GM12878 (cell line): ENCODE measurements at regions not wholly inside any gene's neighbourhood (a gene's known extent, or its start where the extent isn't known, plus 50 kb on each side); places are given as distances from the start of the nearest gene placed in this dataset.

Experiments used
- ATAC-seq: fragments of 200-7000 bp; cut with Tn5 transposase; 3 replicates; pipeline ENCODE4 v1.9.1; 2020; ENCODE audit warnings: mild to moderate bottlenecking, moderate library complexity
- BruUV-seq: library from RNA; stranded (reverse); fragments of 400-500 nt; replicated peaks from 2 replicates; lab custom pipeline; 2021; lab: Mats Ljungman, UMichigan
- CTCF ChIA-PET: fragments of 300-600 bp; sonication (Branson Sonifier 250); formaldehyde crosslinking; extraction: SDS; loops from one replicate; lab custom pipeline; 2021; ENCODE audit warnings: inconsistent platforms; lab: Yijun Ruan, JAX
- POLR2A ChIA-PET: fragments of 350-600 bp; formaldehyde crosslinking; extraction: SDS; loops from one replicate; lab custom pipeline; 2021; ENCODE audit warnings: inconsistent platforms; lab: Charles Lee
- RAD21 ChIA-PET: fragments of 300-600 bp; sonication (Branson Sonifier 250); formaldehyde crosslinking; loops from one replicate; lab custom pipeline; 2023; ENCODE audit warnings: antibody characterized with exemption; ENCODE audit not compliant: unreplicated experiment; lab: Charles Lee
- SMC1A ChIA-PET: fragments of 300-600 bp; sonication (Branson Sonifier 250); formaldehyde crosslinking; loops from one replicate; lab custom pipeline; 2023; ENCODE audit not compliant: unreplicated experiment, uncharacterized antibody; lab: Charles Lee
- DNase-seq: peaks from one replicate; pipeline ENCODE4 v3.0.0-alpha.2; 2011; ENCODE audit warnings: low read depth, low spot score
- FAIRE-seq: peaks from 3 replicates; lab custom pipeline; 2011; peaks lifted over from hg19 to GRCh38; lab: Jason Lieb, UNC
- H2AFZ ChIP-seq: 2 replicates; pipeline ENCODE4 v1.6.0; 2011; ENCODE audit warnings: low read depth, low read length, control low read depth; ENCODE audit not compliant: control insufficient read depth
- H3K27ac ChIP-seq: 2 replicates; pipeline ENCODE4 v1.5.1; 2011; ENCODE audit warnings: control low read depth; ENCODE audit not compliant: control insufficient read depth, insufficient read depth
- H3K27me3 ChIP-seq, 2 experiments: replicated peaks in 1 of 2; 2 replicates each; pipeline versions ENCODE4 v1.6.0 to v1.6.1; 2011; ENCODE audit warnings: low read length in 1 of 2; ENCODE audit not compliant: control insufficient read depth in 2 of 2, insufficient read depth in 2 of 2
- H3K36me3 ChIP-seq, 2 experiments: 2 replicates each; pipeline ENCODE4 v1.5.1; 2011; ENCODE audit warnings: low read length in 1 of 2; ENCODE audit not compliant: control insufficient read depth in 2 of 2, insufficient read depth in 2 of 2
- H3K4me1 ChIP-seq: 2 replicates; pipeline ENCODE4 v1.6.1; 2011; ENCODE audit warnings: mild to moderate bottlenecking, low read length, moderate library complexity, mixed read lengths; ENCODE audit not compliant: control insufficient read depth, insufficient read depth
- H3K4me2 ChIP-seq: 2 replicates; pipeline ENCODE4 v1.6.0; 2011; ENCODE audit warnings: control low read depth; ENCODE audit not compliant: control insufficient read depth, insufficient read depth
- H3K4me3 ChIP-seq: fragments of 200-600 bp; sonication (generic); 2 replicates; pipeline ENCODE4 v1.5.1; 2016
- H3K79me2 ChIP-seq: 2 replicates; pipeline ENCODE4 v1.6.0; 2011; ENCODE audit warnings: low read length; ENCODE audit not compliant: control insufficient read depth, insufficient read depth
- H3K9ac ChIP-seq: 2 replicates; pipeline ENCODE4 v1.8.0; 2011; ENCODE audit warnings: low read length, control low read depth, mixed read lengths; ENCODE audit not compliant: control insufficient read depth, insufficient read depth
- H3K9me3 ChIP-seq: replicated peaks from 3 replicates; pipeline ENCODE4 v1.5.1; 2011; ENCODE audit warnings: mild to moderate bottlenecking, low read length; ENCODE audit not compliant: control insufficient read depth, insufficient read depth
- H4K20me1 ChIP-seq: 2 replicates; pipeline ENCODE4 v1.6.0; 2011; ENCODE audit not compliant: control insufficient read depth, insufficient read depth
- CHD1 ChIP-seq: IDR thresholded peaks from 2 replicates; pipeline ENCODE4 v1.6.1; 2012; ENCODE audit warnings: low read depth, low read length, improper control_type of control experiment
- CREM ChIP-seq: IDR thresholded peaks from 2 replicates; pipeline ENCODE4 v1.6.1; 2014; ENCODE audit warnings: antibody characterized with exemption, low read depth
- GABPA ChIP-seq: IDR thresholded peaks from 2 replicates; pipeline ENCODE4 v1.6.1; 2014; ENCODE audit warnings: antibody characterized with exemption, low read depth, mild to moderate bottlenecking, inconsistent platforms
- HDAC2 ChIP-seq: fragments of 200-600 bp; sonication (generic); IDR thresholded peaks from 2 replicates; pipeline ENCODE4 v1.6.1; 2017
- WGBS: methylation state at CpG from one replicate; pipeline ENCODE4 v1.1.6; 2016; ENCODE audit warnings: low lambda C conversion rate; ENCODE audit not compliant: insufficient replicate concordance, insufficient coverage; ENCODE audit errors: missing lambda C conversion rate; 5-methylcytosine and 5-hydroxymethylcytosine counted together
- in situ Hi-C: fragments of 300-500 bp; cut with MboI; formaldehyde crosslinking; loops from 9 replicates; pipeline ENCODE4 v1.14.3; 2018; ENCODE audit warnings: mixed read lengths
- intact Hi-C: fragments of 100-400 bp; cut with micrococcal nuclease; formaldehyde crosslinking; loops from one replicate; pipeline ENCODE4 v1.14.2; 2022; ENCODE audit not compliant: unreplicated experiment
- TF ChIP-seq, protein P1 (sequence below): fragments of 450-650 bp; IDR thresholded peaks from 2 replicates; pipeline ENCODE4 v1.6.1; 2016; ENCODE audit warnings: mild to moderate bottlenecking, moderate library complexity, borderline replicate concordance
- TF ChIP-seq, protein P2 (sequence below): fragments of 150-350 bp; IDR thresholded peaks from 2 replicates; pipeline ENCODE4 v1.6.1; 2016; ENCODE audit warnings: low read depth, low read length
- TF ChIP-seq, protein P3 (sequence below): fragments of 450-650 bp; IDR thresholded peaks from 2 replicates; pipeline ENCODE4 v1.6.1; 2017; ENCODE audit warnings: antibody characterized with exemption, mild to moderate bottlenecking, moderate library complexity

DNA sequence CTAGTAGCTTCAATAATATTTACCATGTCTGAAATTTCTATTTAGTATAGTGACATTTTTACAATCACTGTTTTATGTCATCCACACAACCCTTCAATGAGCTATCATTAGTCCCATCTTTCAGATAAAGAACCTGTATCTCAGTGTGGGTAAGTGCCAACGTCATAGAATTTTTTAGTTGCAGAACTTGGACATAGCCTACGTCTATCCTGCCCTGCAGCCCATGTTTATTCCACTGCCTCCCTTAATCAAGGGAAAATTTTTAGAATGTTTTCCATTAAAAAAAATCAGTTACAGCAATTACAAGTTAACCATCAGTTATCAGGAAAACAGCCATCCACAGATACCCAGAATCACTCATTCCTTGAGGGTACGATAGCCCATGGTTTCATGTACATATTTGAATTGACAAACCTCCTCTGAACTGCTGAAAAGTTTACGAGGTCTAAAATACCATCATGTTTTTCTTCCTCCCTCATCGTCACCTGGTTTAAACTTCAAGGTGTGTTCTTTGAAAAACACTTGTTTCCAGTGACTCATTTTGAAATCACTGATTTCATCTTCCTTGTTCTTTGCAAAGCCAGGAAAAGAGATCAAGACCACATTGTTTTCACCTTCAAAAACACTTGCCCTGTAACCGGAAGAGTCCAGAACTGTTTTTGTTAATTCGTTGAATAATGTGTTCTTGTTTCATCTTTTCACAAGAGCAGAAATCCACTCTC, 100.9 kb downstream of the FAM76B start (continued):
- TF ChIP-seq GABPA (0 out of 2 replicates have a peak, but pooled peaks have one; percentile 14), CREM (0 out of 2 replicates have a peak, but pooled peaks have one; percentile 30)
- TF ChIP-seq, all 136 proteins: peak for 13

DNA sequence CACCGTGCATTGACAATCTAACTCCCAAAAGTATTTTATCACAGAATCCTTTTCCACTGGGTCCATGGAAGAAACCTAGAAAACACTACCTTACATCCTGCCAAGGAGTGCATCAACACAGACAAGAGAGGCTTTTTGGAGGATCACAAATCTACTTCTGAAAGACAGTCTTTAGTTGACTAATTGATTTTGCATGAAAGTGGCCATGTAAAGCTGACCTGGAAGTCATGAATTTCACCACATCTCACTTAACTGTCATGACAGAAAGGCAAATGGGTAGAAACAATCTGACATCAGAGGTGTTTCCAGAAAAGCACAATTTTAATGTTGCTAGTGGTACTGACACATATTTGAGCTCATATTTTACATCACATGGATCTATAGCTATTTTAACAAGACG, 101.6 kb downstream of the FAM76B start:
- CTCF ChIA-PET = interaction anchor here (1.0 to 2.2 kb wide), 2 partner anchors 12 to 17 kb away, joined by 3 to 6 read pairs; no protein-coding TSS in a partner anchor
- 83% methylated on average over 2 of the region's 2 CpGs for WGBS
- DNase-seq (no peak), FAIRE-seq (no peak), ATAC-seq (no peak; the same call in 2 of the 3 replicates)
- Histone ChIP-seq H3K27me3 (no peaks in the 10 kb centered on the region; a peak in 1 of 4 replicates), H3K9ac (no peak overlapping the region), H3K4me2 (no peak overlapping the region), H4K20me1 (no peaks in the 10 kb centered on the region), H3K4me3 (no peak overlapping the region), H3K27ac (no peak overlapping the region), H2AFZ (no peak overlapping the region), H3K79me2 (no peaks in the 10 kb centered on the region), H3K36me3 (no peaks in the 10 kb centered on the region), H3K9me3 (no peaks in the 10 kb centered on the region), H3K4me1 (no peaks in the 10 kb centered on the region)
- no TSS peak for BruUV-seq
- in situ Hi-C loops (no loop called here), intact Hi-C loops (loop anchor here (5.0 kb wide), 1 partner anchor 131 kb away; no protein-coding TSS in a partner anchor)
- SMC1A ChIA-PET = interaction anchor here (0.7 to 3.4 kb wide), 7 partner anchors 9 to 97 kb away, joined by 3 to 23 read pairs (median 4); no protein-coding TSS in a partner anchor
- TF ChIP-seq, protein P1, sequence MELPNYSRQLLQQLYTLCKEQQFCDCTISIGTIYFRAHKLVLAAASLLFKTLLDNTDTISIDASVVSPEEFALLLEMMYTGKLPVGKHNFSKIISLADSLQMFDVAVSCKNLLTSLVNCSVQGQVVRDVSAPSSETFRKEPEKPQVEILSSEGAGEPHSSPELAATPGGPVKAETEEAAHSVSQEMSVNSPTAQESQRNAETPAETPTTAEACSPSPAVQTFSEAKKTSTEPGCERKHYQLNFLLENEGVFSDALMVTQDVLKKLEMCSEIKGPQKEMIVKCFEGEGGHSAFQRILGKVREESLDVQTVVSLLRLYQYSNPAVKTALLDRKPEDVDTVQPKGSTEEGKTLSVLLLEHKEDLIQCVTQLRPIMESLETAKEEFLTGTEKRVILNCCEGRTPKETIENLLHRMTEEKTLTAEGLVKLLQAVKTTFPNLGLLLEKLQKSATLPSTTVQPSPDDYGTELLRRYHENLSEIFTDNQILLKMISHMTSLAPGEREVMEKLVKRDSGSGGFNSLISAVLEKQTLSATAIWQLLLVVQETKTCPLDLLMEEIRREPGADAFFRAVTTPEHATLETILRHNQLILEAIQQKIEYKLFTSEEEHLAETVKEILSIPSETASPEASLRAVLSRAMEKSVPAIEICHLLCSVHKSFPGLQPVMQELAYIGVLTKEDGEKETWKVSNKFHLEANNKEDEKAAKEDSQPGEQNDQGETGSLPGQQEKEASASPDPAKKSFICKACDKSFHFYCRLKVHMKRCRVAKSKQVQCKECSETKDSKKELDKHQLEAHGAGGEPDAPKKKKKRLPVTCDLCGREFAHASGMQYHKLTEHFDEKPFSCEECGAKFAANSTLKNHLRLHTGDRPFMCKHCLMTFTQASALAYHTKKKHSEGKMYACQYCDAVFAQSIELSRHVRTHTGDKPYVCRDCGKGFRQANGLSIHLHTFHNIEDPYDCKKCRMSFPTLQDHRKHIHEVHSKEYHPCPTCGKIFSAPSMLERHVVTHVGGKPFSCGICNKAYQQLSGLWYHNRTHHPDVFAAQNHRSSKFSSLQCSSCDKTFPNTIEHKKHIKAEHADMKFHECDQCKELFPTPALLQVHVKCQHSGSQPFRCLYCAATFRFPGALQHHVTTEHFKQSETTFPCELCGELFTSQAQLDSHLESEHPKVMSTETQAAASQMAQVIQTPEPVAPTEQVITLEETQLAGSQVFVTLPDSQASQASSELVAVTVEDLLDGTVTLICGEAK = no peak
- TF ChIP-seq, protein P2, sequence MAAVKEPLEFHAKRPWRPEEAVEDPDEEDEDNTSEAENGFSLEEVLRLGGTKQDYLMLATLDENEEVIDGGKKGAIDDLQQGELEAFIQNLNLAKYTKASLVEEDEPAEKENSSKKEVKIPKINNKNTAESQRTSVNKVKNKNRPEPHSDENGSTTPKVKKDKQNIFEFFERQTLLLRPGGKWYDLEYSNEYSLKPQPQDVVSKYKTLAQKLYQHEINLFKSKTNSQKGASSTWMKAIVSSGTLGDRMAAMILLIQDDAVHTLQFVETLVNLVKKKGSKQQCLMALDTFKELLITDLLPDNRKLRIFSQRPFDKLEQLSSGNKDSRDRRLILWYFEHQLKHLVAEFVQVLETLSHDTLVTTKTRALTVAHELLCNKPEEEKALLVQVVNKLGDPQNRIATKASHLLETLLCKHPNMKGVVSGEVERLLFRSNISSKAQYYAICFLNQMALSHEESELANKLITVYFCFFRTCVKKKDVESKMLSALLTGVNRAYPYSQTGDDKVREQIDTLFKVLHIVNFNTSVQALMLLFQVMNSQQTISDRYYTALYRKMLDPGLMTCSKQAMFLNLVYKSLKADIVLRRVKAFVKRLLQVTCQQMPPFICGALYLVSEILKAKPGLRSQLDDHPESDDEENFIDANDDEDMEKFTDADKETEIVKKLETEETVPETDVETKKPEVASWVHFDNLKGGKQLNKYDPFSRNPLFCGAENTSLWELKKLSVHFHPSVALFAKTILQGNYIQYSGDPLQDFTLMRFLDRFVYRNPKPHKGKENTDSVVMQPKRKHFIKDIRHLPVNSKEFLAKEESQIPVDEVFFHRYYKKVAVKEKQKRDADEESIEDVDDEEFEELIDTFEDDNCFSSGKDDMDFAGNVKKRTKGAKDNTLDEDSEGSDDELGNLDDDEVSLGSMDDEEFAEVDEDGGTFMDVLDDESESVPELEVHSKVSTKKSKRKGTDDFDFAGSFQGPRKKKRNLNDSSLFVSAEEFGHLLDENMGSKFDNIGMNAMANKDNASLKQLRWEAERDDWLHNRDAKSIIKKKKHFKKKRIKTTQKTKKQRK = no peak
- TF ChIP-seq CREM = no peak
- TF ChIP-seq, protein P3, sequence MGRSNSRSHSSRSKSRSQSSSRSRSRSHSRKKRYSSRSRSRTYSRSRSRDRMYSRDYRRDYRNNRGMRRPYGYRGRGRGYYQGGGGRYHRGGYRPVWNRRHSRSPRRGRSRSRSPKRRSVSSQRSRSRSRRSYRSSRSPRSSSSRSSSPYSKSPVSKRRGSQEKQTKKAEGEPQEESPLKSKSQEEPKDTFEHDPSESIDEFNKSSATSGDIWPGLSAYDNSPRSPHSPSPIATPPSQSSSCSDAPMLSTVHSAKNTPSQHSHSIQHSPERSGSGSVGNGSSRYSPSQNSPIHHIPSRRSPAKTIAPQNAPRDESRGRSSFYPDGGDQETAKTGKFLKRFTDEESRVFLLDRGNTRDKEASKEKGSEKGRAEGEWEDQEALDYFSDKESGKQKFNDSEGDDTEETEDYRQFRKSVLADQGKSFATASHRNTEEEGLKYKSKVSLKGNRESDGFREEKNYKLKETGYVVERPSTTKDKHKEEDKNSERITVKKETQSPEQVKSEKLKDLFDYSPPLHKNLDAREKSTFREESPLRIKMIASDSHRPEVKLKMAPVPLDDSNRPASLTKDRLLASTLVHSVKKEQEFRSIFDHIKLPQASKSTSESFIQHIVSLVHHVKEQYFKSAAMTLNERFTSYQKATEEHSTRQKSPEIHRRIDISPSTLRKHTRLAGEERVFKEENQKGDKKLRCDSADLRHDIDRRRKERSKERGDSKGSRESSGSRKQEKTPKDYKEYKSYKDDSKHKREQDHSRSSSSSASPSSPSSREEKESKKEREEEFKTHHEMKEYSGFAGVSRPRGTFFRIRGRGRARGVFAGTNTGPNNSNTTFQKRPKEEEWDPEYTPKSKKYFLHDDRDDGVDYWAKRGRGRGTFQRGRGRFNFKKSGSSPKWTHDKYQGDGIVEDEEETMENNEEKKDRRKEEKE = no peak
- TF ChIP-seq HDAC2 = no peak
- TF ChIP-seq CHD1 = no peak
- RAD21 ChIA-PET = interaction anchor here (0.7 to 1.2 kb wide), 5 partner anchors 9 to 433 kb away, joined by 3 to 5 read pairs (median 4); no protein-coding TSS in a partner anchor
- POLR2A ChIA-PET = interaction anchor here (1.0 kb wide), 1 partner anchor 12 kb away, joined by 3 read pairs; no protein-coding TSS in a partner anchor
